ENCODE measurements at regions not wholly inside any gene's neighbourhood (a gene's known extent, or its start where the extent isn't known, plus 50 kb on each side); places are given as distances from the start of the nearest gene placed in this dataset.

DNA sequence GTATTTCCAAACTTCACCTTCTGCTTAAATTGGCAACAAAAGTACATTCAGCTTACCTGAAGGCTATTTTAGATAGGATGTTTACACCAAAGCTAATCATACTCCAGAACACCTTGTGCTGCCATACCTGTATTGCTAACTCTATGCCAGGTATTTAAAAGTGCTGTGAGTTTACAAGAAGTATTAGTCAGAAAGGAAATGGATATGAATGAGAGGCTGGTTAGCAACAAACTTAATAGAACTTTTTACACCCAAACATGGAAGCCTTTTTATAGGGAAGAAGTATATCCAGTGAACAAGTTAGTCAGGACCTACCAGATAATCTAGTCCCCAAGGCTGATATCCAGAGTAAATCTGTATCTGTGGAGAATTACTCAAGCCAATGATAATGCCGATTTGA, 131.2 kb upstream of the SPRY1 start:
- TF ChIP-seq POLR2A (IDR thresholded peaks at IDR 0.05; ENCODE audit: low read depth, low read length) (no peak), TAF1 (IDR thresholded peaks at IDR 0.05; ENCODE audit: borderline replicate concordance, low read depth, low read length) (no peak)
